SJSA1 (cell line): ENCODE measurements at regions not wholly inside any gene's neighbourhood (a gene's known extent, or its start where the extent isn't known, plus 50 kb on each side); places are given as distances from the start of the nearest gene placed in this dataset.

ENCODE experiments used
- DNase-seq, 2 experiments: peaks; one replicate each; pipeline ENCODE4 v3.0.0-alpha.2; 2015 to 2020; ENCODE audit warnings: low spot score in 2 of 2, low read depth in 1 of 2
- H3K27ac ChIP-seq: fragments of 250-450 bp; sonication (Bioruptor Pico); 2 replicates; pipeline ENCODE4 v1.5.1; 2020; ENCODE audit warnings: mild to moderate bottlenecking, moderate library complexity
- H3K27me3 ChIP-seq: fragments of 250-450 bp; sonication (Bioruptor Pico); replicated peaks from 2 replicates; pipeline ENCODE4 v1.5.1; 2020; ENCODE audit warnings: mild to moderate bottlenecking, moderate library complexity
- H3K36me3 ChIP-seq: fragments of 250-450 bp; sonication (Bioruptor Pico); 2 replicates; pipeline ENCODE4 v1.5.1; 2020; ENCODE audit warnings: mild to moderate bottlenecking
- H3K4me1 ChIP-seq: fragments of 250-450 bp; sonication (Bioruptor Pico); replicated peaks from 2 replicates; pipeline ENCODE4 v1.6.1; 2021; ENCODE audit warnings: mild to moderate bottlenecking
- H3K4me3 ChIP-seq: fragments of 250-450 bp; sonication (Bioruptor Pico); 2 replicates; pipeline ENCODE4 v1.5.1; 2020; ENCODE audit warnings: mild to moderate bottlenecking
- H3K9me3 ChIP-seq: fragments of 250-450 bp; sonication (Bioruptor Pico); replicated peaks from 2 replicates; pipeline ENCODE4 v1.5.1; 2020; ENCODE audit warnings: mild to moderate bottlenecking

GRCh38 chr17:77298811-77299210 is 158.0 kb downstream of the SEC14L1 start:
- Histone ChIP-seq H3K27me3 (no peaks in the 10 kb centered on the region), H3K9me3 (no peaks in the 10 kb centered on the region), H3K4me3 (no peak overlapping the region), H3K27ac (no peak overlapping the region), H3K36me3 (no peaks in the 10 kb centered on the region), H3K4me1 (peaks cover 9% of the 10 kb centered on the region)
- DNase-seq = no peak

GRCh38 chr17:77299256-77300015 is 158.7 kb downstream of the SEC14L1 start:
- DNase-seq = no peak
- Histone ChIP-seq H3K27me3 (no peaks in the 10 kb centered on the region), H3K36me3 (no peaks in the 10 kb centered on the region), H3K27ac (no peak overlapping the region), H3K4me1 (peaks cover 15% of the 10 kb centered on the region), H3K4me3 (no peak overlapping the region), H3K9me3 (no peaks in the 10 kb centered on the region)

GRCh38 chr17:77300016-77300686 is 159.4 kb downstream of the SEC14L1 start:
- Histone ChIP-seq H3K4me3 (no peak overlapping the region), H3K4me1 (peaks cover 22% of the 10 kb centered on the region), H3K27me3 (no peaks in the 10 kb centered on the region), H3K27ac (no peak overlapping the region), H3K36me3 (no peaks in the 10 kb centered on the region), H3K9me3 (no peaks in the 10 kb centered on the region)
- DNase-seq = no peak

- Histone ChIP-seq H3K4me3 (no peak overlapping the region), H3K27ac (no peak overlapping the region), H3K36me3 (no peaks in the 10 kb centered on the region), H3K27me3 (no peaks in the 10 kb centered on the region), H3K9me3 (no peaks in the 10 kb centered on the region), H3K4me1 (peaks cover 26% of the 10 kb centered on the region)
- no peak for DNase-seq
Observed at GRCh38 chr17:77301694-77302266, 161.0 kb downstream of the SEC14L1 start.

- Histone ChIP-seq H3K4me3 (no peak overlapping the region), H3K9me3 (no peaks in the 10 kb centered on the region), H3K27ac (no peak overlapping the region), H3K36me3 (no peaks in the 10 kb centered on the region), H3K4me1 (peaks cover 26% of the 10 kb centered on the region), H3K27me3 (no peaks in the 10 kb centered on the region)
- DNase-seq = no peak
Observed at GRCh38 chr17:77302682-77303081, 161.9 kb downstream of the SEC14L1 start.

- Histone ChIP-seq H3K27me3 (no peaks in the 10 kb centered on the region), H3K27ac (peak overlapping the region; percentile 77), H3K36me3 (no peaks in the 10 kb centered on the region), H3K9me3 (no peaks in the 10 kb centered on the region), H3K4me3 (no peak overlapping the region), H3K4me1 (peaks cover 33% of the 10 kb centered on the region)
- DNase-seq = no peak
Observed at GRCh38 chr17:77303620-77304019, 162.9 kb downstream of the SEC14L1 start.

DNA sequence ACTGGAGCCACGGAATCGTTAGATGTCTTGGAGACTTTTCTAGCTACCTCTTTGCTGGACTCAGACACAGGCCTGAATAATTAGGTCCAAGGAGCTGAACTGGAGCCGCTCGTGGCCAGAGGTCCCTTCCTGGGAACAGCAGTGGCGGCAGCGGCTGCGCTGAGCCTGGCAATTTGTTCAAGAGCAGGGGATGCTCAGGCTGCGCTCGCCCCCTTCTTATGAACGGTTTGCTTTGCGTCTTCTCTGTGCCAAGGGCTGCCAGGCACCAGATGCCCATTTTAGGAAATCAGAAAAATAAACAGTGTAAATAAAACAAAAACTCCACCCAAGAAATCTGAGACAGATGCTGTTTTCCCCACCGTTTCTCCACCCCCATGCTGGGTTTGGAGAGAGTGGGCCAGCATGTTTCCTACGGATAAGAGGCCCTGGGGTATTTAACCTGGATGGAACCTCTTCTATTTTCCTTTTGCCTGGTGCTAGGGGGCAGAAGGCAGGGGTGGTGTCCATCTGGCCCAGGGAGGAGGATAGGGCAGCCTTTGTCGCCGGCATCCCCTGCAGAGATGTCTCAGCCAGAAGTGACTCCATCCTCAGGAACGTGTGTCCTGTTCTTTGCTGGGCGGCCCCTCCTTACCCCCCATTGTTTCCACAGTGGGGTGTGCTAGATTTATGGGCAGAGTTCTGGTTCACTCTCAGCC is 163.4 kb downstream of the SEC14L1 start:
- peak; percentile 80 to 88 for DNase-seq
- H3K4me3 ChIP-seq = no peak overlapping the region
- peak overlapping the region; percentile 77 for H3K27ac ChIP-seq
- no peaks in the 10 kb centered on the region for H3K36me3 ChIP-seq
- peaks cover 39% of the 10 kb centered on the region for H3K4me1 ChIP-seq
- H3K27me3 ChIP-seq = no peaks in the 10 kb centered on the region
- no peaks in the 10 kb centered on the region for H3K9me3 ChIP-seq

DNA sequence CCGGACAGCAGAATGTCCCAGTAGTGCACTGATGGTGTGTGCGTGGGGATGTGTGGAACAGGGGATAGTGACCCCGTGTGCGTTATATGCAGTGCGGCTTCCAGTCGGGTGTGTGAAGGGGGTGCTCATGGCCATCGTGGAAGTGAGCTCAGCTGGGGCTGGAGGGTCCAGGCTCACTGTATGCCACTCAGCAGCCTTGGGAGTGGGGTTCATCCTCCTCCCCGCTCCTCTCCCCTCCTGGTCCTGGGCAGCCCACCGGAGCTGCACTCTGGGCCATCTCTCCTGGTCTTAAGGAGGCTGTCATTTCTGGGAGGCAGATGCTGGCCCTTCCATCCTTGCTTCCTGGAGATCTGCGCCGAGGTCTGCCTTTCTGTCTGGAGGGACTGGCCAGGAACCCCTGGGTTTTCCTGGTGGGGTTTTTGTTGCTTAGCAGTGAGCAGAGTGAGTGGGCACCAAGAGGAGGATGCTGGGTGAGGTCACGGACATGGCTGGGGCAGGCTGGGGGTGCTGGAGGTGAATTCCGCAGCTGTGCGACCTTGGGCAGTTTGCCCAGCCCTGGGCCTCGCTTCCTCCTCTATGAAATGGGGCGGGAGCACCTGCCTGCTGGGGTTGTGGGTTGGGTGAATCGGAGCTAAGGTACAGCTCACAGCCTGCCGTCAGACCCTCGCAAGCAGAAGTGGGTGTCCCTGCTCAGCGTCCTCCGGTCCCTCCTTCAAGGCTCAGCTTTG is 164.1 kb downstream of the SEC14L1 start:
- H3K27me3 ChIP-seq = no peaks in the 10 kb centered on the region
- no peak for DNase-seq
- H3K36me3 ChIP-seq = no peaks in the 10 kb centered on the region
- peaks cover 42% of the 10 kb centered on the region for H3K4me1 ChIP-seq
- peak overlapping the region; percentile 77 for H3K27ac ChIP-seq
- no peaks in the 10 kb centered on the region for H3K9me3 ChIP-seq
- H3K4me3 ChIP-seq = no peak overlapping the region

DNA sequence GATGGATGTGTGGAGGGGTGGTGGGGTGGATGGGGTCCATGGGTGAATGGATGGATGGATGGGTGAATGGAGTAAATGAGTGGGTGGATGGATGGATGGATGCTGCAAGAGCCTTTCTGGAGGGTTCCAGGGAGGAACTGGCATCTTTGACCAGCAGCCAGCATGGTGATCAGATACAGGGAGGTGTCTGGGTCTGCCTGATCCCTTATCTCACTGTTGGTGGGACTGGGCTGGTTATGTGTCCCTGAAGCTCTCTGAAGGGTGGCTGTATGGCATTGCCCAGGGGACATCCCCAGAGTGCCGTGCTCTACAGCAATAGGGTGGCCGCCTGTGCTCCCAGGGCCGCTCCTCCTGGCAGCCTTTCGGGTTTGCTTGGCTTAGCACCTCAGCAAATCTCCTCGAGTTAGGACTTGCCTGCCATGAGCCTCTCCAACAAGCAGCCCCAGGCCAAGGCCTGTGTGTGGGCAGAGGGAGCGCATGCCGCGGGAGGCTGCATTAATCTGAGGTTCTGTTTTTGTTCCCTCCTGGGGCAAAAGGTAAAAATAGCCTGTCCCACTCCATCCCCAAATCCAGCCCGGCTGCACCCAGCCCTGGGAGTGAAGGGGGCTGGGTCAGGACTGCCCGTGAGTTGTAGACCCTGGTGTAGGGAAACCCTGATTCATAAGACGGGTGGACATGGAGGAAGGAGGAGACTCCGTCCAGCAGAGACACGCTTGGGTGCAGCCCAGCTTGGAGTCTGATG is 165.4 kb downstream of the SEC14L1 start:
- H3K4me1 ChIP-seq = peaks cover 42% of the 10 kb centered on the region
- H3K4me3 ChIP-seq = no peak overlapping the region
- DNase-seq = no peak
- no peak overlapping the region for H3K27ac ChIP-seq
- no peaks in the 10 kb centered on the region for H3K36me3 ChIP-seq
- H3K9me3 ChIP-seq = no peaks in the 10 kb centered on the region
- no peaks in the 10 kb centered on the region for H3K27me3 ChIP-seq

DNA sequence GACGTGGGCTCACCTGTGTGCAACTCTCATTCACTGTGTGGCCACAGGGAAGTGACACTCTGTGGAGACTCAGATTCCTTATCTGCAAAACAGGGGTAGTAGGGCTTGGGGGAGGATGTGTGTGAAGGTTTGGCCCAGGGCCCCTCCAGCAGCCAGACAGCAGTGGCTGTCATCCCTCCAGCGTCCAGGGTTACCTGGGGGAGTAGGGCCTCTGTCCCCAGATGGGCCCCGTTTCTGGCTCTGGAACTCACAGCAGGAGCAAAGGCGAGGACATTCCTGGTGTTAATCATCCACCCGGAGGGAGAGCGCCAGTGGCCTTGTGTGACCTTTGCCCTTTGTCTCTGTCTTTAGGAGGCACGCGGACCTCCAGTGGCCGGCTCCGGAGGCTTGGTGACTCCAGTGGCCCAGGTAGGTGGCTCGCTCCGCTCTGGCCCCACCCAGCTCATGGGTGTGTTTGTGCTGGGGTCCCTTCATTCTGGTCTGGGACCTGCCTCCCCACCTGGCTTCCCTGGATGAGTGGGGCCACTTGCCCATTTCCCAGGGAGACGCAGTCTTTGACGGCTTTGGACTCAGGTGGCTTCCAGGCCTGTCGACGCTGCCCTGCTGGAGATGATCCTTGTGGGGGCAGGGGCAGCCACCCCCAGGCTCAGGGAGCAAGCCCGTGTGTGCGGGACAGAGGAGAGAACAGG is 166.2 kb downstream of the SEC14L1 start:
- H3K27me3 ChIP-seq = no peaks in the 10 kb centered on the region
- no peak for DNase-seq
- no peaks in the 10 kb centered on the region for H3K9me3 ChIP-seq
- no peak overlapping the region for H3K27ac ChIP-seq
- H3K36me3 ChIP-seq = no peaks in the 10 kb centered on the region
- peaks cover 42% of the 10 kb centered on the region for H3K4me1 ChIP-seq
- no peak overlapping the region for H3K4me3 ChIP-seq

DNA sequence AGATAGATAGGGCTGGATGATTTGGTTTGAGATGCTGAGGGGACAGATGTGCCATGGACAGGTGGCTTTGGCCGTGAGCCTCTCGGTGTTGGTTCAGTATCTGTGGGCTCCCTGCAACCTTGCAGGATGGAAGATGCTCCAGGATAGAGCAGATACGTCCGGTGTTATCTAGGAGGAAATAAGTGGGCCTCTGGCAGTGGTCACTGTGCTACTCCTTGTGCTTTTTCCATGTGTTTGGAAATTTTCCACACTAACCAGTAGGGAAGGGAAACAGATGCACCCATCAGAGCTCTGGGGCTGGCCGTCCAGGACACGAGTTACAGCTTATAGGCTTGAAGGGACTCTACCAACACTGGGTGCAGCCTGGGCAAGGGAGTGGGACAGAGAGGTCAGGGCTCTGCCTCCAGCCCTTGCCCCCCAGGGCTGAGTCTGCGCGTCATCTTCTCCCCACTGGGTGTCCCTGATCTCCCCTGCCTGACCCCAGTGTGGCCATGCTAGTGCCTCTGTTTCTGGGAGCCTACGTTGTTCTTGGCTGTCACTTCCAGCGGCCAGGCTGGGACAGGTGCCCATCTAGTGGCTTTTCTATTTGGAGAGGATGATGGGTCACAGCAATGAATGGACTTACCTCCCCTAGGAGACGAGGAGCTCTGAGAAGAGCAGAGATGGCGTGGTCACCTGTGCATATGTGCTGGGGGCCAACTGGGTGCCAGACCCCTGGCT is 166.9 kb downstream of the SEC14L1 start:
- Histone ChIP-seq H3K27ac (no peak overlapping the region), H3K36me3 (no peaks in the 10 kb centered on the region)
- no peak for DNase-seq

More for the DNA sequence above, 166.9 kb downstream of the SEC14L1 start:
- Histone ChIP-seq H3K4me1 (peaks cover 43% of the 10 kb centered on the region), H3K4me3 (no peak overlapping the region), H3K27me3 (no peaks in the 10 kb centered on the region), H3K9me3 (no peaks in the 10 kb centered on the region)
